ENCODE measurements at regions not wholly inside any gene's neighbourhood (a gene's known extent, or its start where the extent isn't known, plus 50 kb on each side); places are given as distances from the start of the nearest gene placed in this dataset.
"Not testable (repeated sequence)": the region's sequence is repeated elsewhere in the genome, so short reads cannot be mapped to it uniquely, and the experiment has no call there.

DNA sequence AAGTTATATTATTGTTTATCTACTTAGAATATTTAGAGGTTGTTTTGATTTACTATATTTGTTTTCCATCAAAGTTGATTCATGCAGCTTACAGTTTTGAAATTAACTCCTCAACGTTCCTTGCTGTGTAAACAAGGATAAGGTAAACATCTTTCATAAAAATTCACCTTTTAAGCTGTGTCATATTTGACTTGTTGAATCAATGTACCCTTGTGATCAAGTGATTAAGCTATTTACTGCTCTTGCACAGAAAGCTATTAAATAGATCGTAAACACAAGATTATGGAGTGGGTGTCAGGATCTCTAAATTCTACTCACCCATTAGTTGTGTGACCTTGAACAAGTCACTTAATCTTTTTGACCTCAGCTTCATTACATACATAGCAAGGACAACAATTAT, 2054.0 kb upstream of the NUDT12 start:
- DNase-seq: no peak

DNA sequence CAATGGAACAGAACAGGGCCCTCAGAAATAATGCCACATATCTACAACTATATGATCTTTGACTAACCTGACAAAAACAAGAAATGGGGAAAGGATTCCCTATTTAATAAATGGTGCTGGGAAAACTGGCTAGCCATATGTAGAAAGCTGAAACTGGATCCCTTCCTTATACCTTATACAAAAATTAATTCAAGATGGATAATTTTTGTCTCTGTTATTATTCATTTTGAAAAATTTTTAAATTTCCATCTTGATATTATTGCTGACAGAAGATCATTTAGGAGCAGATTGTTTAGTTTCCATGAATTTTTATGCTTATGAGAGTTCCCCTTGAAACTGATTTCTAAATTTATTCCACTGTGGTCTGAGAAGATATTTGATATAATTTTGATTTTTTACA, 2039.8 kb upstream of the NUDT12 start:
- not testable (repeated sequence) for DNase-seq

DNA sequence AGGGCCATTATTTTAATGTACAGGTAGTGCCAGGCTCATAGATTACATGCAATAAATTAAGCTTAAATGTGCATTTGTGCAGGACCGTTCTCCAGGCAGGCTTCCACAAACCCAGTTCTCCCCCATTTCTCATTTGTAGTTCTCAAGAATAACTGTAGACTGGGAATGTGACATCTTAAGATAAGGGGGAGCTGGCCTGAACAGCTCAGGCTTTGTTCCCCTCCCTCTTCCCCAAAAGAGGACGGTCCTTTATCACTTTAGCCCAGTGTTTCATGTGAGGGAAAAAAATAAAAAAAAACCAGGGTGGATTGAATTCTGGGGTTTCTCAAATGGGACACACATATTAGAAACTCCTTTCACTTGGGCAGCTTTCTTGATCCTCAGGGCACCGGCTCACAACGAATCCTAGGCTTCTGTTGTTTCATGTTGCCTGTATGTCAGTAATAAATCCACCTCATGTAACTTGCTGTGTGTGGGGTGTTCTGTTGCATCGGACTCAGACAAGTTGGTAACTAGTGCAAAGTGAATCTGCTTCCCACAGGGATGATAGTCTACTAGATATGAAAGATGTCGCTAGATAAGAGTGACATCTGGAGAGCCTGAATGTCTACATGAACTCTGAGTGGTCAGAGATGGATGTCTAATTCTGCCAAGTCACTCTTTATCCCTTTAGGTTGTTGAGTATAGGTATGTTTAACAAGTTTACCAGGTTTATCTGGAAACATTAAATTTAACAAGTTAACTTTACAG, 2030.6 kb upstream of the NUDT12 start:
- no peak for DNase-seq

DNA sequence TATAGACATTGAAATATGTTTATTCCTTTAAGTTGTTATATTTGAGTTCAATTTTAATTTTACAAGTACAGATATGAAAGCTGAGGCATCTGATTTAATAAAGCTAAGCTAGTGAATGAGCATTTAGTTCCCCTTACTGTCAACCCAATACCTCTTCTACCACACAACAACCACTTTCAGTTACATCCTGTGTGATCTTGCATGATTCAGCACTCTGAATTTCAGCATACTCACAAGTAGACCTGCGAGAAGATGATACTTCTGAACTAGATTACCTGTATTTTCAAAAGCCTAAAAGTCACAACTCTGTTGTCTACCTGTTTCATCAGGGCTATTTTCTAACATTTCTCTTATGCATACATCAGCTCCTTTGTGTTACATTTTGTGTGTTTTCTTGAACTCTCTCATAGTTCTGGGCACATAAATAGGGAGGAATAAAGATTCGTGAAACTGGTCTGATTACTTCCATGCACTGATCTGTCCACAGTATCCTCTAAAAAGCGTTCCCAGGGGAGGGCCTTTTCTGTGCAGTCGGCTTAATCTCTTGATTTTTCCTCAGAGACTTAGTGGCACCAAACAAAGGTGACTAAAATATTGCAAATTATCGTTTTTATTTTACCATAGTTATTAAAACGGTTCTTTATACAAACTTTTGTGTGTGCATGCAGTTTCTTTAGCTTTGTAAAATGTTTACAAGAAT, 2025.5 kb upstream of the NUDT12 start:
- DNase-seq: no peak

- no peak for DNase-seq
These were observed 2019.5 kb upstream of the NUDT12 start for GRCh38 chr5:105581988-105582690.

GRCh38 chr5:105573575-105573974, 2011.0 kb upstream of the NUDT12 start:
- no peak for DNase-seq

GRCh38 chr5:105565531-105565930, 2002.9 kb upstream of the NUDT12 start:
- no peak for DNase-seq

DNA sequence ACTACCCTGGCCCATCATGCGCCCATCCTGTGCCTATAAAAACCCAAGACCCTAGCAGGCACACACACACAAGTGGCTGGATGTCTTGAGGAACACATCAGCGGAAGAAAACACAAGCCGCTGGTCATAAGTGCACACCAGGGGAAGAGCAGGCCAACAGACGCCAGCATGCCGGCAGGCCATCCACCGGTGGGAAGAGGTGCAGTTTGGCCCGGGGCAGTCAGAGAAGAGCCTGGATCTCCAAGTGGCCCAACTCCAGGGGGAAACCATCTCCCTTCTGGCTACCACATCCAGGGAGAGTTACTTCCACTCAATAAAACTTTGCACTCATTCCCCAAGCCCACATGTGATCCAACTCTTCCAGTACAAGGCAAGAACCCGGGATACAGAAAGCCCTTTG, 2001.3 kb upstream of the NUDT12 start:
- no peak for DNase-seq

- no peak for DNase-seq
These were observed 1992.1 kb upstream of the NUDT12 start for GRCh38 chr5:105554568-105555169.

- no peak for DNase-seq
These were observed 1981.7 kb upstream of the NUDT12 start for GRCh38 chr5:105544300-105544699.

DNA sequence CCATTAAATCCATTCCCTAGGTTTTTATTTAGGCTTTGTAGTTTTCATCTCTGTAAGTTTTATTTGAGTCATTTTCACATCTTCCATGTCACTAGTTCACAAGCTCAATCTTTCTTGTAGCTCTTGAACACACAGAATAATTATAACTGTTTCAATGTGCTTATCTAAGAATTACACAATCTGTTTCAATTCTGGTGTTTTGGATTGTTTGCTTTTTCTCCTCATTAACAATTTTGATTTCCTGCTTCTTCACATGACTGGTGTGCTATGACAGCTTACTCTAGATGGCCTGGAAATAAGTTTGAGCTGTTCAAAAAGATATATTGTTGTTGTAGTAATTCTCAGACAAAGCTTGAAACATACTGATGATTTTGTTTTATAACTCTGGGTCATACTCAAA, 1974.1 kb upstream of the NUDT12 start:
- no peak for DNase-seq

GRCh38 chr5:105530716-105531261, 1968.2 kb upstream of the NUDT12 start:
- no peak for DNase-seq

DNA sequence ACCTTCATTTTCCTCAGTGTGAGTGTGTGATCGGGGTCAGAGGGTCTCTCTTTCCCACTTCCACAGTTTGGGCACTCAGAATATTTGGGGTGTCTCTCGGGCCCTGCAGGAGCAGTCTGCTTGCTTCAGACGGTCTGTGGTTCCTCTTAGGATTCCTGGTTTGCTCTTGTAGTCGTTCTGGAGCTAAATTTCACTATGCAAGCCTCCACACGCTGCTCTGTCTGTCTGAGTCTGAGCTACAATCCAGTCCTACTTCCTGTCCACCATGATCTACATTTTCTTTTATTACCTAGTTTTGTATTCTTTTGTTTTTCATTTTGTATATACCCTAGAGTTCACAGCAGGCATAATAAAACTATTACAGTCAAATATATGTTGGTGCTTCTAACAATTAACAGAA, 1967.3 kb upstream of the NUDT12 start:
- no peak for DNase-seq

DNA sequence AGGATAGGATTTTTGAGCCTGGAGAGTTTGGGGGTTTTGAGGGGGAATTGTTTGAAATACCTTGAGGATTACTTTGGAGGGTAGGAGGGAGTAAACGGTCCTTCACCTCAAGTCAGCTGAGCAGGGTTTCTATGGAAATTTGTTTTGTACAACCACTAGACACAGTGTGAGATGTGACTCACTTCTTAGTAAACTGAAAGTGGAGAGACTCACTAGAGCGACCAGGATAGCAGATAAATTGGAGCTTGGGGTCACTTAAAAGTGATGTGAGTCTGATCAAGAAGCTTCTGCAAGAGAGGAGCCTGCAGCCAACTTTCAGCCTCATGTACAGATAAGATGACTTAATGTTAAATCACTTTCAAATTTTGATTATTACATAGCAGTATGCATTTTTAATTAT, 1945.9 kb upstream of the NUDT12 start:
- DNase-seq: no peak

DNA sequence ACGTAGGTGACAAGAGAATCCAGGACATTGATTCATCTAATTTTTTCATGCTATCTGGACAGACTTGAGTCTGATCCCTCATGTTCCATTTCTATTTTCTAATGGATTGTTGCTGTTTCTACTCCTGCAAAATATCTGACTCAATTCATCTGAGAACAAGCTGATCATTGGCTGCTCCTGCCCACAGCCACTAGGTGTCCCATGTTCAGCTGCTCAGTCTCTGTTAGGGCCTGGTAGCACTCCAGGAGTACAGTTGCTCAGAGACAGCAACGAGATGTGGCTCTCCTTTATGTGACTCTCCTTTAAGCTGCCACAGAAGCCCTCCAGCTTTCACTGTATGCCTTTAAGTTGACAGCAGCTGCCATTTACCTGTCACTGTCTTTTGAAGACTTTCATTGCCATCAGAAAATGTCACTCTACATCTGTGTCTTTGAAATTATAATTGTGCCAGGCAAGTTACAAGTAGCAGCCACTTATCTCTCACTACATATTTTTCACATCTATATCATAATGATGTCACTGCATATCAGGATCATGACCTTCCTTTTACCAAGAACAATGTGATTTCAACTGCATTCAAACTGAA, 1944.2 kb upstream of the NUDT12 start:
- no peak for DNase-seq

DNA sequence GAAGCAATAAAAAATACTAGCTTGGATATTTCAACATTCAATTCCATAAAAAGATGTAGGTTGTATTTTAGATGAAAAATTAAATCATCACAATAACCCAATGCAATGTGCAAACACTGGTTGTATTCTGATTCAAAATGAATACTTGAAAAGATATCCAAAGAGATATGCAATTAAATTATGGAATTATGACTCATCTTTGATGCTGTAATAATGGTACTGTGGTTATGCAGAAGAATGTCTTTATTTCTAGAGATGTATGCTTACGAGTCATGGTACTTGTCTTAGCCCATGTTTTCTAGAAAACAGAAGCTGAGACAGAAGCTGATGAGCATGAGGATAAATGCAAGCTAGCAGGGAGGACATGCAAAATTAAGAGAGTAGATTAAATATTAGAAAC, 1941.4 kb upstream of the NUDT12 start:
- no peak for DNase-seq

- no peak for DNase-seq
These were observed 1938.7 kb upstream of the NUDT12 start for GRCh38 chr5:105501315-105501714.

DNA sequence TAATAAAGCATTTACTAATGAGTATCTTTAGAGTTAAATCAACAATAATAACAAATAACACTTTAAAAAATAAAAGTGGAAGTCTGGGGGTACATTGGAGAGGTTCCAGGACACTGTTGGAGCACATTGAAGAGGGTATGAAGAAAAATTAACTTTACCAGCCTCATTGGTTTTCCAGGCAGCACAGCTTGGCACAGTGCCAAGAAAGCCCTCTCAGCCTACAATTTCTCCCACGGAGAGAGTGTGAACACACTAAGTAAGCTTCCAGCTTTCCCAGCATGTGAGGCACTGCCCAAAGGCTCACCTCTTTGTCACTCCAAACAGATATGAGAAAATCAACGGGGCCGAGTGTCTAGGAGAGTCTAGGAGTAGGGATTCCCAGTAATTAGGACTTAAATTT, 1912.8 kb upstream of the NUDT12 start:
- DNase-seq: no peak

DNA sequence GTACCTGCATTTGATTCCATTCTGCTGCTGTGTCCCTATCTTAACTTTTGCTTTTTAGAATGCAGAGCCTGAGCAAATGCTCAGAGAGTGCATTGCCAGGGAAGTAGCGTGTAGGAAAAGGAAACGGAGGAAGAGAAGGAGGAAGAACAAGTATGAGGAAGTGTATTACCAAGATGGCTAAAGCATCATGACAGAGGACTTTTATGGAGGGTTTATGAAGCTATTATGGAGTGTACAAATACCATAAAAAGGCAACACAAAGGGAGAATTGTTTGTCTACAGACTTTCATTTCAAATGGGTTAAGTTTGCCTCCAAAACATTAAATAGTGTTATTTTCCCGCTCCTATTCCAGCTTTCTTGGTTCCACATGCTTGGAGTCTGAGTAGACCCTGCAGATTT, 1899.8 kb upstream of the NUDT12 start:
- DNase-seq: no peak

- DNase-seq: no peak
These were observed 1898.1 kb upstream of the NUDT12 start for GRCh38 chr5:105460721-105461120.

DNA sequence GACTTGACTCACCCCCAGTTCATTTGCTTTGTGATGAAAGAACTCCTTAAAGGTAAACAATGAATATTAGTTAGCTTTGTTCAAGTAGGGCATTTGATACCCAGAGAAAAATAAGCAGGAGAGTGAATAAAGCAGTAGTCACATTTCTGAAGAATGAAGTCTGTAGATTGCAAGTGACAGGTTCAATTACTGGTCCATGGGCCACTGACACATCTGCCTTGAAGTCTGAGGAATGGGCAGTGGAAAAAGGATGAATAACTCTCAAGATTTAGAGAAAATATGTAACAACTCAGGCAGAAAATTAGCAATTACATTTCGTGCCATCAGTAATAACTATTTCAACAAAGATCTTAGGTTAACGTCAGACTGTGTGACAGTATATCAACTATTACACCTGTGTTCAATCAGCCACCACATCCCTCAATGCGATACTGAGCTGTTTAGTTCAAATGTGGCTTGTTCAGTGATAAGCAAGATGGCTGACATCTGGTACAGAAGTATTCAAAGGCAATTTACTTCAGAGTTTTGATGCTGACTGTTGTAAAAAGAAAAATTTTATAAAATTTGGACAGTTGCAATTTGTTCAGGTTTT, 1890.7 kb upstream of the NUDT12 start:
- no peak for DNase-seq

DNA sequence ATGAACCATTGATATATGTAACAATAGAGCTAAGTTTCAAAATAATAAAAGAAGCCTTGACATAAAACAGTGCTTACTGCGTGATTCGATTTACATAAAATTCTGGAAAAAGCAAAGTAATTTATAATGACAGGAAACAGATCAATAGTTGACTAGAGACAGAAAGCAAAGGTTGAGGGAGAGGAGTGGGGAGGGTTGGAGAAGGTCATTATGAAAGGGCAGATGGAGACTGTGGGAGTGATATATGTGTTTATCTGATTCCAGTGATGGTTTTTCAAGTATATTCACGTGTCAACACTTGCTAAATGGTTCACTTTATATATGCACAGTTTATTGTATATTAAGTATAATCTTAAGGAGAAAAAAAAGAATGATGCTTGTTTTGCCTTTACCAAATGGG, 1885.7 kb upstream of the NUDT12 start:
- no peak for DNase-seq

- no peak for DNase-seq
These were observed 1867.9 kb upstream of the NUDT12 start for GRCh38 chr5:105430516-105430915.

Measured in DMS79 treated with DMSO at 0.1 percent for 48 hours (cell line).